ENCODE measurements at regions not wholly inside any gene's neighbourhood (a gene's known extent, or its start where the extent isn't known, plus 50 kb on each side); places are given as distances from the start of the nearest gene placed in this dataset.

GRCh38 chr16:52624891-52625290 is 77.9 kb upstream of the TOX3 start:
- no peak for TF ChIP-seq CTCF (optimal IDR thresholded peaks at IDR 0.05 in 1 of 3, IDR thresholded peaks at IDR 0.05 in 1 of 3, conservative IDR thresholded peaks at IDR 0.05 in 1 of 3; ENCODE audit: extremely low read depth in 1 of 3, insufficient read depth in 2 of 3, low read length in 3 of 3)
- TF ChIP-seq EZH2 (IDR thresholded peaks at IDR 0.05; ENCODE audit: low read length) = no peak

GRCh38 chr16:52621651-52622050 is 74.7 kb upstream of the TOX3 start:
- TF ChIP-seq EZH2 (IDR thresholded peaks at IDR 0.05; ENCODE audit: low read length) = no peak
- dilution Hi-C loops (cut with MboI; ENCODE audit: extremely low pct_ligation_motif_present, low sequenced_read_pairs) = no loop called here
- Histone ChIP-seq H3K4me3 (ENCODE audit: control insufficient read depth in 2 of 3, extremely low read depth in 1 of 3, insufficient read depth in 2 of 3, low read depth in 1 of 3, low read length in 3 of 3) (no peak overlapping the region), H3K27ac (ENCODE audit: control insufficient read depth, insufficient read depth, low read length) (no peak overlapping the region), H3K4me2 (ENCODE audit: control insufficient read depth, extremely low read depth, insufficient read depth, low read depth, low read length) (no peak overlapping the region), H4K20me1 (ENCODE audit: control insufficient read depth, extremely low read depth, insufficient read depth, low read length) (no peaks in the 10 kb centered on the region), H3K79me2 (ENCODE audit: control insufficient read depth, insufficient read depth, low read length) (no peaks in the 10 kb centered on the region), H3K27me3 (ENCODE audit: control insufficient read depth, extremely low read depth, insufficient read depth, low read length) (no peaks in the 10 kb centered on the region), H3K4me1 (ENCODE audit: control insufficient read depth, extremely low read depth, insufficient read depth, low read length) (no peaks in the 10 kb centered on the region), H2AFZ (ENCODE audit: control insufficient read depth, low read length) (no peak overlapping the region), H3K9me3 (ENCODE audit: control insufficient read depth, low read depth, low read length) (no peaks in the 10 kb centered on the region), H3K9ac (ENCODE audit: control insufficient read depth, extremely low read depth, insufficient read depth, low read length) (no peak overlapping the region), H3K36me3 (ENCODE audit: control insufficient read depth in 2 of 2, extremely low read depth in 1 of 2, insufficient read depth in 2 of 2, low read length in 2 of 2) (no peaks in the 10 kb centered on the region), H3K9me1 (ENCODE audit: control insufficient read depth, extremely low read depth, insufficient read depth, low read length) (no peaks in the 10 kb centered on the region)
- DNase-seq (ENCODE audit: low read depth, low spot score) = no peak
- no peak for FAIRE-seq

More at GRCh38 chr16:52624891-52625290, 77.9 kb upstream of the TOX3 start:
- no peaks in the 10 kb centered on the region for H4K20me1 ChIP-seq (ENCODE audit: control insufficient read depth, extremely low read depth, insufficient read depth, low read length)
- no peaks in the 10 kb centered on the region for H3K79me2 ChIP-seq (ENCODE audit: control insufficient read depth, insufficient read depth, low read length)
- no peaks in the 10 kb centered on the region for H3K4me1 ChIP-seq (ENCODE audit: control insufficient read depth, extremely low read depth, insufficient read depth, low read length)
- dilution Hi-C loops (cut with MboI; ENCODE audit: extremely low pct_ligation_motif_present, low sequenced_read_pairs) = no loop called here
- H3K9me1 ChIP-seq (ENCODE audit: control insufficient read depth, extremely low read depth, insufficient read depth, low read length) = no peaks in the 10 kb centered on the region
- no peak overlapping the region for H3K9ac ChIP-seq (ENCODE audit: control insufficient read depth, extremely low read depth, insufficient read depth, low read length)
- FAIRE-seq (no peak), DNase-seq (ENCODE audit: low read depth, low spot score) (no peak)
- no peak overlapping the region for H3K4me2 ChIP-seq (ENCODE audit: control insufficient read depth, extremely low read depth, insufficient read depth, low read depth, low read length)
- H3K27me3 ChIP-seq (ENCODE audit: control insufficient read depth, extremely low read depth, insufficient read depth, low read length) = no peaks in the 10 kb centered on the region
- no peaks in the 10 kb centered on the region for H3K9me3 ChIP-seq (ENCODE audit: control insufficient read depth, low read depth, low read length)
- H2AFZ ChIP-seq (ENCODE audit: control insufficient read depth, low read length) = no peak overlapping the region
- no peak overlapping the region for H3K4me3 ChIP-seq (ENCODE audit: control insufficient read depth in 2 of 3, extremely low read depth in 1 of 3, insufficient read depth in 2 of 3, low read depth in 1 of 3, low read length in 3 of 3)
- no peaks in the 10 kb centered on the region for H3K36me3 ChIP-seq (ENCODE audit: control insufficient read depth in 2 of 2, extremely low read depth in 1 of 2, insufficient read depth in 2 of 2, low read length in 2 of 2)
- no peak overlapping the region for H3K27ac ChIP-seq (ENCODE audit: control insufficient read depth, insufficient read depth, low read length)

GRCh38 chr16:52618753-52619497 is 72.0 kb upstream of the TOX3 start:
- H3K9me1 ChIP-seq (ENCODE audit: control insufficient read depth, extremely low read depth, insufficient read depth, low read length) = no peaks in the 10 kb centered on the region
- H3K9me3 ChIP-seq (ENCODE audit: control insufficient read depth, low read depth, low read length) = no peaks in the 10 kb centered on the region
- H3K27ac ChIP-seq (ENCODE audit: control insufficient read depth, insufficient read depth, low read length) = no peak overlapping the region
- dilution Hi-C loops (cut with MboI; ENCODE audit: extremely low pct_ligation_motif_present, low sequenced_read_pairs) = no loop called here
- H3K36me3 ChIP-seq (ENCODE audit: control insufficient read depth in 2 of 2, extremely low read depth in 1 of 2, insufficient read depth in 2 of 2, low read length in 2 of 2) = no peaks in the 10 kb centered on the region
- no peaks in the 10 kb centered on the region for H3K79me2 ChIP-seq (ENCODE audit: control insufficient read depth, insufficient read depth, low read length)
- H3K4me1 ChIP-seq (ENCODE audit: control insufficient read depth, extremely low read depth, insufficient read depth, low read length) = no peaks in the 10 kb centered on the region
- no peak overlapping the region for H3K4me2 ChIP-seq (ENCODE audit: control insufficient read depth, extremely low read depth, insufficient read depth, low read depth, low read length)
- FAIRE-seq (no peak), DNase-seq (ENCODE audit: low read depth, low spot score) (no peak)
- H2AFZ ChIP-seq (ENCODE audit: control insufficient read depth, low read length) = no peak overlapping the region
- H3K9ac ChIP-seq (ENCODE audit: control insufficient read depth, extremely low read depth, insufficient read depth, low read length) = no peak overlapping the region
- no peak overlapping the region for H3K4me3 ChIP-seq (ENCODE audit: control insufficient read depth in 2 of 3, extremely low read depth in 1 of 3, insufficient read depth in 2 of 3, low read depth in 1 of 3, low read length in 3 of 3)
- TF ChIP-seq CTCF (optimal IDR thresholded peaks at IDR 0.05 in 1 of 3, IDR thresholded peaks at IDR 0.05 in 1 of 3, conservative IDR thresholded peaks at IDR 0.05 in 1 of 3; ENCODE audit: extremely low read depth in 1 of 3, insufficient read depth in 2 of 3, low read length in 3 of 3) (no peak), EZH2 (IDR thresholded peaks at IDR 0.05; ENCODE audit: low read length) (no peak)
- H4K20me1 ChIP-seq (ENCODE audit: control insufficient read depth, extremely low read depth, insufficient read depth, low read length) = no peaks in the 10 kb centered on the region
- no peaks in the 10 kb centered on the region for H3K27me3 ChIP-seq (ENCODE audit: control insufficient read depth, extremely low read depth, insufficient read depth, low read length)

All from keratinocyte (primary cell).